ENCODE measurements at regions not wholly inside any gene's neighbourhood (a gene's known extent, or its start where the extent isn't known, plus 50 kb on each side); places are given as distances from the start of the nearest gene placed in this dataset.
"Not testable (repeated sequence)": the region's sequence is repeated elsewhere in the genome, so short reads cannot be mapped to it uniquely, and the experiment has no call there.

DNA sequence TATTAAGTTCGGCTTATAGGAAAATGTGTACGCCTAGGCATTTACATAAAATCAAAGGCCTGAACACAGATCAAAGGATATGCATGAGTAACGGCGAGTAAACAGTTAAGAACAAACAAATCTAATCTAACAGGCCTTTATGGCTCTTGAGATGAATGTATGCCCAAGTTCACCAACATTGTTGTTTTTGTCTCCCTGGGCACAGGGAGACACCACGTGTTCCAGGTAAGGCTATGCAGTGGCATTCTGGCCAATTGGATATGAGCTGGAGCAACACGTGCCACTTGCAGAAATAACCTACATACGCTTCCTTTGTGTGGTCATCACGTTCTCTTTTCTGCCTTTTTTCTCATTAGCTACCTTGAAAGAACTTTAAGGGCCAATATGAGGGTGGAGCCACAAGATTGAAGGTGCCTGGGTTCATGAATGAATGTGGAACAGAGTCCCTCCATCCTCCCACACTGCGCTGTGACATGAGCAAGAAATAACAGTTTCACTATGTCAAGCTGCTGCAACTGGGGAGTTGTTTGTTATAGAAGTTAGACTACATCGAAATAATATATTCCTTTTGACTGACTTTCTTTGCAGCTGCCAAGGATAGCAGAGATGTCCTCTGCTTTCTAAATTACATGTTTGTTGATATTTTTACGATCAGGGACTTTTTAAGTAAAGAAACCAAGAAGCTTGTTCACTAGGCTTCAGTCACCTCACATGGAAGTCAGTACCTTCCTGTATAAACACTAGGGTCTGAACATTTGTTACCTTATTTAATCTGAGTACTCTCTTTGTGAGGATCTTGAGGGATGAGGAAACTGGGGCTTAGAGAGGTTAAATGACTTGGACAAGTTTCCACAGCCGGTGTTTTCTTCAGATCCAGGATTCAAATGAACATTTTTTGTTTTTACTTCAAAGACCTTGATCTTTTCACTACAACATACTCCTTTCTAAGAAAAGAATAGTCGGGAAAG, 427.5 kb upstream of the TBL1XR1 start:
- DNase-seq (ENCODE audit: low read depth) = no peak

DNA sequence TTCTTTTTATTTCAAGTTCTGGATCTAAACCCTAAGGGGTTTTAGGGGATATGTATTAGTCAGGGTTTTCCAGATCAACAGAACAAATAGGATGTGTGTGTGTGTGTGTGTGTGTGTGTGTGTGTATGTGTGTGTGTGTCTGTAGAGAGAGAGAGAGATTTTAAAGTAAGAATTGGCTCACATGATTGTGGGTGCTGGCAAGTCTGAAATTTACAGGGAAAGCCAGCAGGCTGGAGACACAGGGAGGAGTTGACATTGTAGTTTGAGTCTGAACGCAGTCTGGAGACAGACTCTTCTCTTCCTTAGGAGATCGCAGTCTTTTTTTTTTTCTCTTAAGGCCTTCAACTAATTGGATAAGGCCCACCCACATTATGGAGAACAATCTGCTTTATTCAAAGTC, 428.8 kb upstream of the TBL1XR1 start:
- no peak for DNase-seq (ENCODE audit: low read depth)

DNA sequence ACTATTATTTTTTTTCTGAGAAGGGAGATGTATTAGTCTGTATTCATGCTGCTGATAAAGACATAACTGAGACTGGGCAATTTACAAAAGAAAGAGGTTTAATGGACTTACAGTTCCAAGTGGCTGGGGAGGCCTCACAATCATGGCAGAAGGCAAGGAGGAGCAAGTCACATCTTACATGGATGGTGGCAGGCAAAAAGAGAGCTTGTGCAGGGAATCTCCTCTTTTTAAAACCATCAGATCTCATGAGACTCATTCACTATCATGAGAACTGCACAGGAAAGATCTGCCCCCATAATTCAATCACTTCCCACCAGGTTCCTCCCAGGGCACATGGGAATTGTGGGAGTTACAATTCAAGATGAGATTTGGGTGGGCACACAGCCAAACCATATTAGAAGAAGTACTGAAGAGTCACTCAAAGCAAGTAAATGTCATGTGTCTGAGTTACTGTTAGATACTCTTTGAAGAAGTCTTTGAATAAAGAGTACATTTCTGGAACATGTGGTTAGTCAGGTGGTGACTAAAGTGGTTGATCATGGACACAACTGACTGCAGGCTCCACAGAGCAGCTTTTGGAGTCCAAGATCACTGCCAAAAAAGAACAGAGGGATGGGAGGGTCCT, 430.9 kb upstream of the TBL1XR1 start:
- DNase-seq (ENCODE audit: low read depth) = not testable (repeated sequence)

DNA sequence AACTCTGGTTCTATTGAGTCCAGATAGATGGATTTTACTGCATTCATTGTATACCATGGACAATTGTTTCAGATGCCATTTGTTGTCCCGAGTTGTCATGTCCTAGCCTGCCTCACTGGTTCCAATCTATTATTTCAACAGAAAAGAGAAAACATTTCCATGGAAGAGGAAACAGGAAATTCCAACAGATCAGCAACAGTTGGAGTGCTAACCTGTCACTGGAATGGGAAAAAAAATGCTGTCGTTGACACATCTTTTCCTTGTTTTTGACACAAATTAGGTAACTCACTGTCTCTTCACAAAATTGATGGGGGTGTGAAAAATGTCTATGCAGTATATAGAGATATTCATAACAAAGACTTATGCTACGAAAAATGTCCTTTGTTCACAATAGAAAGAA, 432.0 kb upstream of the TBL1XR1 start:
- DNase-seq (ENCODE audit: low read depth) = no peak

DNA sequence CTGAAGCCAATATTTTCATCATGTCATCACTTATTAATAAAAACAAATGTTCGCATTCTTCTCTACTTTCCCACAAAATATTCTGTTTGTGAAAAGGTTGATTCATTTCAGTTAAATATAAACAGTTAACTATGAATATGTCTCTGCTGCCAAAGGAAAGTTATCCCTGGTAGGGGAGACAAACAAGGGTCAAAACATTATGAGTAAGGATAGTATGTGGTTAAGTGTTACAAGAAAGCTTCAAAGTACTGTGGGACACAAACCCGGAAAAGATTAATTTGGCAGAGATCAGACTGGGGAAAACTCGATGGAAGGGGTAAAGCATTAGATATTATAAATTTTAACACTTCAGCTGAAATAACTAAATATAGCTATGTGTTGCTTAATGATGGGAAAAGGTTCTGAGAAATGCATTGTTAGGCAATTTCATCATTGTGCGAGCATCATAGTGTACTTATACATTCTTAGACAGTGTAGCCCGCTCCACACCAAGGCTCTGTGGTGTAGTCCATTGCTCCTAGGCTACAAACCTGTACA, 436.5 kb upstream of the TBL1XR1 start:
- DNase-seq (ENCODE audit: low read depth) = no peak

DNA sequence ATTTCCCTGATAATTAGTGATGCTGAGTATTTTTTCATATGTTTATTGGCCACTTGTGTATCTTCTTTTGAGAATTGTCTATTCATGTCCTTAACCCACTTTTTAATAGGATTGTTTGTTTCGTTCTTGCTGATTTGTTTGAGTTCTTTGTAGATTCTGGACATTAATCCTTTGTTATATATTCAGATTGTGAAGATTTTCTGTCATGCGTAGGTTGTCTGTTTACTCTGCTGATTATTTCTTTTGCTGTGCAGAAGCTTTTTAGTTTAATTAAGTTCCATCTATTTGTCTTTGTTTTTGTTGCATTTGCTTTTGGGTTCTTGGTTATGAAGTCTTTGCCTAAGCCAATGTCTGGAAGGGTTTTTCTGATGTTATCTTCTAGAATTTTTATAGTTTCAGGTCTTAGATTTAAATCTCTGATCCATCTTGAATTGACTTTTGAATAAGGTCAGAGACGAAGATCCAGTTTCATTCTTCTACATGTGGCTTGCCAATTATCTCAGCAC, 438.4 kb upstream of the TBL1XR1 start:
- not testable (repeated sequence) for DNase-seq (ENCODE audit: low read depth)

DNA sequence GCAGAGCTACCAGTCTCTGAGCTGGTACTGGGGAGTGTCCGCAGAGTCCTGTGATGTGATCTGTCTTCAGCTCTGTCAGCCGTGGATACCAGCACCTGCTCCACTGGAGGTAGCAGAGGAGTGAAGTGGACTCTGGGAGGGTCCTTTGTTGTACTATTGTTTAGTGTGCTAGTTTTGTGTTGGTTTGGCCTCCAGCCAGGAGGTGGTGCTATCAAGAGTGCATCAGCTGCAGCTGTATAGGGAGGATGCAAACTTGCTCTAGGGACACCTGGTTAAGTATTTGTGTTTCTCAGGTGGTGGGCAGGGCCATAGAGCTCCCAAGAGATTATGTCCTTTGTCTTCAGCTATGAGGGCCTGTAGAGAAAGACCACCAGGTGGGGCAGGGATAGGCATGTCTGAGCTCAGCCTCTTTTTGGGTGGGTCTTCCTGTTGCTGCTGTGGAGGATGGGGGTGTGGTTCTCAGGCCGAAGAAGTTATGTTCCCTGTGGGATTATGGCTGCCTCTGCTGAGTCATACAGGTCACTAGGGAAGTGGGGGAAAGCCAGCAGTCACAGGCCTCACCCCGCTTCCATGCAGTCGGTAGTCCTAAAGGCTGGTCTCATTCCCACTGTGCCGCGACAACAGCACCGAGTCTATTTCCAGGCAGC, 443.2 kb upstream of the TBL1XR1 start:
- no peak for DNase-seq (ENCODE audit: low read depth)

DNA sequence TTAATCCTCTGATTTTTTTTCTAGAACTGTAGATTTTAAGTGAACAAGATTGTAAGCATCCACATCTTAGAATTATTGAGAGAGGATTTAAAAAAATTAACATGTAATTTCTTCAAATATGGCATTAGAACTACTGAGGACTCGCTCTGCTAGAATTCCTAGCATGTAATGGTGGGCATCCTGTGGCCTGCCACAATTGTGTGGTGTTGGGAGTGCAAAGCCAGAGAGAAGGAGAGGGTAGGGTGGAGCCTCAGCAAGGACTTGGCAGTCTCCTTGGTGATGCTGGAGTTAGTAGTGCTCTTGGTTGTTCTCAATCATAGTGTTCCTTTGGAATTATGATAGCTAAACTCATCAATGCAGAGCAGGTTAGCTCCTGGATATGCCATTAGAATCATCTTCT, 443.9 kb upstream of the TBL1XR1 start:
- no peak for DNase-seq (ENCODE audit: low read depth)

DNA sequence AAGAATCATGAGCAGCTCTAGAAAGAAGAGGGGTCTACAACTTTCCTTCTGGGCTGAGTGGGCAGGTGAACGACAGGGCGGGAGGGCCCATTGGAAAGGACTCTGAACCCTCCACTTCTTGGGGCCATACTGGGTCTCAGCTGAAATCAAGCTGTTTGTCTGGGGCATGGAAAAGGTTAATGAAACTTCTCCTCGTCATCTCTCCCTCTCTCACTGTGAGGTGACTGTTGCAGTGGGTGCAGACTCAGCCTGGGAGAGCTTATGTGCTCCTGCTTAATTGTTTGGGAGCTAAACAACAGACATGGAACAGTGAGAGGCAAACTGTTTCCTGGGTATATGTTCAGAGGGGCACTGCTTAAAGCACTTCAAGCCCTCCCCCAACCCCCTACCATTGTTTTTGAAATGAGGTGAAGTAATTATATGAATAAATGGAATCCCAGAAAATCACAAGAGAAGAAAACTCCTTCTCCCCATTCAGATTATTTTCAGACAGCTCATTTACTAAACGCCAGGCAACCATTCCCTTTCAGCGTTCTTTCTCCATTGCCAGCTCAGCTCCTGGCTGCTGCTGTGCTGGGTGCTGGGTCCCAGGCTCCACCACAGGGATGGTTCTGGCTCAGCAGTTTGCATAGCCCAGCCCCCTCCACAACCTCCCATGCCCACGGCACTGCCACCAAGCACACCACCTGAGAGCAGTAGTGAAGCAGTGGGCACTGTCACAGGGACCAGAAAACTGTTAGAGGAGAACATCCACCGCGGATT, 444.9 kb upstream of the TBL1XR1 start:
- no peak for DNase-seq (ENCODE audit: low read depth)

DNA sequence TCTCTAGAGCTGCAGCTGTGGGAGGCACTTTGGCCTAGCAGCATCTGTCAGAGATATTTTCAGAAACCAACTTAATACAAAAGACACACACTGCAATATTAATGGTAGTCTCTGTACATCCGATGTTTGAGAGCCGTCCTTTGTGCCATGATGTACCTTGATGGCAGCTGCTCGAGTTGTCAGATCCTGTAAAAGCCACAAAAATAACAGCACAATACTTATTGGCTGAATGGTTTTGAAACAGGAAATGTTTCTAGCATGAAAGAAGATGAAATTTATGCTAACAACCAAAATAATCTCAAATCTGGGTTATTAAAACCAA, 445.5 kb upstream of the TBL1XR1 start:
- no peak for DNase-seq (ENCODE audit: low read depth)

DNA sequence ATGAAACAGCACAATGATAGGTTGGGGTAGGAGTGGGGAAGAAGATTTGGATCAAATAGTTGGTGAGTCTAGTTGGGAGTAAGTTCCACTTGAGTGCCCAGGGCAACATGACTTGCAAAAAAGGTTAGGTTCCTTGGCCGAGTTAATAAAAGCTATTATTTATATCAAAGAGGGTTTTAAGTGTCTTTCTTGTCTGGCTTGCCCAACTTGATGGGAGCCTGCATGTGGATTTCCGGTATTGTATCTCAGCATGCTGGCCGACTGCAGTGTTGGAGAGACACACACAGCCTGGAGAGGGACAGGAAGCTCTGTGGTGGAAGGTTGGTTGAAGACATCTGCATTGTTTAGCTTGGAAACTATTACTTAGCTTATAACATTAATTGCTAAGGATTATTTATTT, 449.5 kb upstream of the TBL1XR1 start:
- DNase-seq (ENCODE audit: low read depth) = no peak

DNA sequence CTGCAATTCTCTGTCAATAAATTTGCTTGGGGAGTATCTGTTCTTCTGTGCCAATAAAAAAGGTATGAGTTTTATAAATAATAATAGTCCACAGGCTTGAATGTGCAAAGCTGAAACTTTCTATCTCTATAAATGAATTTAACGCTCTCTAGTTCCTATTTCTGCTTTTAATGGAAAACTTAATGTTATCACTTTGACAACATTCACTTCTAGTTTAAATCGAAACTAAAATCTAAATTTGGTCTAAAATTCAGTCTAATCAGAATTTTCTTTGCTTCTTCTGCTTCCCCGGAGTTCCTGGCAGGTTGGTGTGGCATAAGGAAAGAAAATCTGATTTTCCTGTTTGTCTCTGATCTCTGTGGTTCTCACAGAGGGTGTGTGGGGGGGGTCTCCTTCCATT, 450.1 kb upstream of the TBL1XR1 start:
- no peak for DNase-seq (ENCODE audit: low read depth)

DNA sequence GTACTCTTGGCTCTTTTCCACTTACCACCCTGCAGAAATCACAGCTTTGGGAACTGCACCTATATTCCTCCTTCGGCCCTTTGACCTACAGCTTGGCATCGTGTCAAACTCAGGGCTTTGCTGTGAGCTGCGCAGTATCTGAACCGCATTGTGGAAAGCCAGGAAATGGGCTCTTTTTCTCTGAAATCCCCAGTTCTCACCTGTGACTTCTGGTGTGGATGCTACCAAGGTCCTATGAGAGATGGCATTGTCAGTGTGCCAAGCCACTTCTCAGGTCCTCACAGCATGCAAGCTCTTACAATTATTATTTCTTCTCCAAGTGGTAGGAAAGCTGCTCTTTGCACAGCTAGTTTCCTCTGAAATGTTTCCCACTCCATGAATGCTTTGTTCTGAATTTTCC, 450.6 kb upstream of the TBL1XR1 start:
- no peak for DNase-seq (ENCODE audit: low read depth)

DNA sequence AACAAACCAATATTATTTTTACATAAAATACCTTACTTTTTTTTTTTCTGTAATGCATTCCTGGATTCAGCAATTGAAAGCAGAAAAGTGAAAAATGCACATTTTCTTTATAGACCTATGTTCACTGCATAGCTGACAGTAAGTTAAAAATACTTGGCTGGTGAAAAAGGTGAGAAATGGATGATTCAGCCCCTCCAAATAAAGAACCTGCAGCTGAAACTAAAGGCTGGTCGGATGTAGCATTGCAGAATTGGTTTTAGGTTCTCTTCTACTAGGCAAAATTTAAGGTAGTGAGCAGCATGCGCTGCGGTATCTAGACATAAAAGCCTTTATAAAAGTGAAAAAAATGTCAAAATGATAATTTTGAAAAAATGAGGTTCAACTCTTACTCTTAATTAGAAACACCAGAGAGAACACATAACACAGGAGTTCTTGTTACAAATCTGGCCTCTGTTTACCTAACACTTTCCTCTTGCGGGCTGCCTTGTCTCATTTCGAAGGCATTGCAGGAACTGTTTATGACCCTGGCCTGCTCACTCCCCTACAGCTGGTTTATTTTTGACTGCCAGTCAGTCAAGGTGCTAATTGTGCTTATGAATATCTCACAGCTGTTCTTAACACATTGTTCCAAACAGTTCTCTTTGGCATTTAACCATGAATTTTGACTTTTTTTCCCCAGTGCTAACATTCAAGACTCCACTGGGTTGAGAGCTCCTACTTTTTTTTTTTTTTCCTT, 455.4 kb upstream of the TBL1XR1 start:
- no peak for DNase-seq (ENCODE audit: low read depth)

DNA sequence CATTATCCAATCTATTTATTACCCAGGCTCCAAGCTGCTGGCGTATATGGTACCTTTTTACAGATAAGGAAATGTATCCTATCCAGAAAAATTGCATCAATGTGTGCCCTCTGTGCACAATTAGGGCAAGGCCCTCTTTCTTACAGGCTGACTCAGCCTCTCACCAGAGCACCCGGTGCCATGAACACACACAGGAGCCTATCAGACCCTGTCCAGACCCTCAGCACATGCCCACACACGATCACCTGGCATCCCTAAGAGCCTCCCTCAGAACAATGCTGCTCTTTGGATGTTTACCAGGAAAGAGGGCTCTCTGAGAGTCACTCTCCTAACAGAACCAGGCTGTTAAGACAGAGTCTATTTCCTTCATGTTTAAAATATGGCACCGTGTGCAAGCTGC, 460.0 kb upstream of the TBL1XR1 start:
- DNase-seq (ENCODE audit: low read depth) = no peak

DNA sequence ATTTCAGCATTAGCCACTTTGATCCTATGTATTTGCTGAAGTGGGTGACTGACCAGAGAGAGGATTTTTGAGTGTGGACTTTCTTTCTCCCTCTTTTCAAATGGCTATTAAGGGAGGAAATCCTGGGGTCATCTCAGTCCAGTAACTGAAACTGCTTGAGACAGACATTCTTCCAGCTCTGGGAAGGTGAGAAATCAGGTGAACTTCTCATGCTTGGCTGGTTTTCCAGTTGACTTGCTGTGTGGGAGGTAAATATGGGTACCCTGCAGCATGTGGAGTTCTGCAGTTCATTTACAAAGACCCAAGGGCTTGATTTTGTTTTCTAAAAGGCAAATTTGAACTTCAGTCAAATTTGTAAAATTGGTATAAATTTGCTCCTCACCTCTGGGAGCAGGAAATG, 461.1 kb upstream of the TBL1XR1 start:
- DNase-seq (ENCODE audit: low read depth) = no peak

DNA sequence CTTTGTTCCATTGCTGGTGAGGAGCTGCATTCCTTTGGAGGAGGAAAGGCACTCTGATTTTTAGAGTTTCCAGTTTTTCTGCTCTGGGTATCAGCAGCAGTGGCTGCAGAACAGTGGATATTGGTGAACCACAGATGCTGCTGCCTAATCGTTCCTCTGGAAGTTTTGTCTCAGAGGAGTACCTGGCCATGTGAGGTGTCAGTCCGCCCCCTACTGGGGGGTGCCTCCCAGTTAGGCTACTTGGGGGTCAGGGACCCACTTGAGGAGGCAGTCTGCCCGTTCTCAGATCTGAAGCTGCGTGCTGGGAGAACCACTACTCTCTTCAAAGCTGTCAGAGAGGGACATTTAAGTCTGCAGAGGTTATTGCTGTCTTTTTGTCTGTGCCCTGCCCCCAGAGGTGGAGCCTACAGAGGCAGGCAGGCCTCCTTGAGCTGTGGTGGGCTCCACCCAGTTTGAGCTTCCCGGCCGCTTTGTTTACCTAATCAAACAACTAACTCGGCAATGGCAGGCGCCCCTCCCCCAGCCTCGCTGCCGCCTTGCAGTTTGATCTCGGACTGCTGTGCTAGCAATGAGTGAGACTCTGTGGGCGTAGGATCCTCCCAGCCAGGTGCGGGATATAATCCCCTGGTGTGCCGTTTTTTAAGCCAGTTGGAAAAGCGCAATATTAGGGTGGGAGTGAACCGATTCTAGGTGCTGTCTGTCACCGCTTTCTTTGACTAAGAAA, 467.3 kb upstream of the TBL1XR1 start:
- DNase-seq (ENCODE audit: low read depth) = not testable (repeated sequence)

DNA sequence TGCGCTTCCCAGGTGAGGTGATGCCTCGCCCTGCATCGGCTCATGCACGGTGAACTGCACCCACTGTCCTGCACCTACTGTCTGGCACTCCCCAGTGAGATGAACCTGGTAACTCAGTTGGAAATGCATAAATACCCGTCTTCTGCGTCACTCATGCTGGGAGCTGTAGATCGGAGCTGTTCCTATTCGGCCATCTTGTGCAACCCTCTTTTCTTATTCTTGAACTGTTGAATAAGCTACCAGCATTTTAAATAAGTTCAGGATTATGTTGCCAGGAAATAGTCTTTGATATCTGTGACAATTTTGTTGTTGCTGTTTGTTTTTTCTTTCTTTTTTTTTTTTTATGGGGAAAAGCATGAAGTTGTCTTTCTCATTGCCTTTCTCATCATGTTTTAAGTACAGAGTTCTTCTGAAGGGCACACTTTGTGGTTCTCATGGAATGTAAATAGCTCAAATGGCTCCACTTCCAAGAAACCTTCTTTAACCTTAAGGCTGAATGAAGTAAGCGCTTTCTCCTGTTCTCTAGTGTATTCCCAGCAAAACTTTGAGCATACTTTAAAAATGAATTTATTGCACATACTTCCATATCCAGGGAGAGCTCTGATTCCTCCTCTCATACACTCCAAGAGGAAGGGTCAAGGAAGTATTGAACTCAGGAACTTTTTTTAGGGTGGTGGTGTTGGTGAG, 468.0 kb upstream of the TBL1XR1 start:
- no peak for DNase-seq (ENCODE audit: low read depth)

DNA sequence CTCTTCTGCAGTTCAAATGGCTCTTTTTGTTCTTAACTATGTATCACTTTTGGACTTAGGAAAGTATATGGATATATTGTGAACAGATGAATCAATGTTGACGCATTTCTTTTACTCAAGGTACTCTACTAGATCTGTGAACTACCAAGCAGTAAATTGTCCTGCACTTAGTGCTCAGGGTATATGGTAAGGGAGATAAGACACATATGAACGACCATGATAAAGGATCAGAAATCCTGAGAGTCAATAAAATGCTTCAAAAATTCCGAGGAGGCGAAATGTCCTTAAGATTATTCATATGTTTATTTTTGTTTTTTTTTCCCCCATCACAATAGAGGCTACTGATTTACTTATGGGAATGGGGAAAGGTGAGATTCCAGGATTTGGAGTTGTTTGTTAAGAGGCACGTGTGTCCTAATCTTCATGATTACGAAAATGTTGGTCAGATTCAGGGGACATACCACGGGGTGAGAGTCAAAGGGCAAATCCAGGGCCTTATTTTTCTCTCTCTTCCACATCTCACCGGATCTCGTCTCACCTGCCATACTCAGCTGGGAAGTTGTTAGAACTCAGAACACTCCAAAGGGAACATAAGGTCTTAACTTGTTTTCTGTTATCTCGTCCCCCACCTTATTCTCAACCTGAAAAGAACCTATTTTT, 475.1 kb upstream of the TBL1XR1 start:
- no peak for DNase-seq (ENCODE audit: low read depth)
